AG09319 (cell line): ENCODE measurements at regions not wholly inside any gene's neighbourhood (a gene's known extent, or its start where the extent isn't known, plus 50 kb on each side); places are given as distances from the start of the nearest gene placed in this dataset.

ENCODE experiments used
- DNase-seq: peaks from one replicate; pipeline ENCODE4 v3.0.0-alpha.2; 2010; ENCODE audit warnings: low read depth; ENCODE audit errors: extremely low read depth
- TF ChIP-seq, protein P1 (sequence below): IDR thresholded peaks from 2 replicates; pipeline ENCODE4 v1.5.1; 2011; ENCODE audit warnings: low read depth, mild to moderate bottlenecking, inconsistent platforms, low read length, moderate library complexity

DNA sequence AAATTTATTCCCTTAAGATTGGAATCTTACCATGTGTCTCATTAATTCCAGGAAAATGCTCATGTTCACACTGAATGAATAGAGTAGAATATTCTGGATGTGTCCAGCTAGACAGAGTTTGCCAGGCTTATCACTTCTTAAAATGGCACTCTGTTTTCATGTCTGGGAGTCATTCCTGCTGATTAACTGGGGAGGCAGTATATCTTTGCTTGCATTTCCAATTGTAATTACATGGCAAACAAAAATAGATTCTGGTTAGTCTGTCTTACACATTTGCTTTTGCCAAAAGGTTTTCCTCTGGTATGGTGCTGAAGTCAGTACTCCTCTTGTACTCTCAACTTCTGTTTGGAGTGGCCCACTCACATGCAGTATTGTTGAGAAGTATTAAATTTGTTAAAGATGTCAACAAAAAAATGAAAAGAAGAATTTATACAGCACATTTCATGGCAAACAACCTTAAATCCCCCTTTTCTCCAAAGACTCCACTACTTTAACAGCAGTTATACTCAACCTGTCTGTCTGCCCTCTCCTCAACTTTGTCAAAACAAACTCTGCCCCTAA is 70.2 kb downstream of the TENT5A start:
- TF ChIP-seq, protein P1, sequence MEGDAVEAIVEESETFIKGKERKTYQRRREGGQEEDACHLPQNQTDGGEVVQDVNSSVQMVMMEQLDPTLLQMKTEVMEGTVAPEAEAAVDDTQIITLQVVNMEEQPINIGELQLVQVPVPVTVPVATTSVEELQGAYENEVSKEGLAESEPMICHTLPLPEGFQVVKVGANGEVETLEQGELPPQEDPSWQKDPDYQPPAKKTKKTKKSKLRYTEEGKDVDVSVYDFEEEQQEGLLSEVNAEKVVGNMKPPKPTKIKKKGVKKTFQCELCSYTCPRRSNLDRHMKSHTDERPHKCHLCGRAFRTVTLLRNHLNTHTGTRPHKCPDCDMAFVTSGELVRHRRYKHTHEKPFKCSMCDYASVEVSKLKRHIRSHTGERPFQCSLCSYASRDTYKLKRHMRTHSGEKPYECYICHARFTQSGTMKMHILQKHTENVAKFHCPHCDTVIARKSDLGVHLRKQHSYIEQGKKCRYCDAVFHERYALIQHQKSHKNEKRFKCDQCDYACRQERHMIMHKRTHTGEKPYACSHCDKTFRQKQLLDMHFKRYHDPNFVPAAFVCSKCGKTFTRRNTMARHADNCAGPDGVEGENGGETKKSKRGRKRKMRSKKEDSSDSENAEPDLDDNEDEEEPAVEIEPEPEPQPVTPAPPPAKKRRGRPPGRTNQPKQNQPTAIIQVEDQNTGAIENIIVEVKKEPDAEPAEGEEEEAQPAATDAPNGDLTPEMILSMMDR = no peak
- DNase-seq = no peak

DNA sequence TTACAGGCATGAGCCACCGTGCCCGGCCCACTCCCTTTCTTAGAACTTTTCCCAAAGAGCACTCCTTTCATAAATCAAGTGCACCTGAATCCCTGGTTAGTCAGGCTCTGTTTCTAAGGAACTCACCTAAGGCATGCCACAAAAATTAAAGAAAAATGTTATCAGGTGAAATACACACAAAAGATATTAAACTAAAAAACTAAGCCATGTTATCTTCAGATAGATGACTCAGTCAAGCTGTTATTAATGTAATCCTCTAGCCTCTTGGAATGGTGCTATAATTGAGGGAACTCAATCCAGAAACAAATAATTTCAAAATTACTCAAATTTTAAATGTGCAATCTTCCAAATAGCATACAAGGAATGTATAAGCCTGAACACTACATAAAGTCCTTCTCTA is 83.0 kb downstream of the TENT5A start:
- DNase-seq = no peak
- TF ChIP-seq, protein P1 = no peak

DNA sequence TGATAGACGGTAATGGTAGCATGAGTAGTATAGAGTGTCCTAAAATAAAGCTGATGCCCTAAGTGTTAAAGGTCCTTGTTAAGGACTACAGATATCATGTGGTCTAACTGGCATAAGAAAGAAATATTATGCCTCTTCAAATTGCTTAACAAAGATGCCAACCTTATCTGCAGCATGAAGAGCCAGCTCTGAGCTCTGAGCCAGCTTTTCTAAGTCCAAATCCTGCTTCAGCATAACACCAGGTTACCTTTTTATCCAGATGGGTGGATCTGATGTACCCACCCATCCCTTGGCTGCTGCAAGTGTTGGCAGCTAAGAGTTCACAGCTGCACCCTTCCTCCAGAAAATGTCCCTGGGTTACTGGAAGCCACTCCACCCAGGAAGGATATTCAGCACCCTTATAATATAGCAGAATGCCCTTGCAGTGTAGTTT is 83.8 kb downstream of the TENT5A start:
- TF ChIP-seq, protein P1 = no peak

DNA sequence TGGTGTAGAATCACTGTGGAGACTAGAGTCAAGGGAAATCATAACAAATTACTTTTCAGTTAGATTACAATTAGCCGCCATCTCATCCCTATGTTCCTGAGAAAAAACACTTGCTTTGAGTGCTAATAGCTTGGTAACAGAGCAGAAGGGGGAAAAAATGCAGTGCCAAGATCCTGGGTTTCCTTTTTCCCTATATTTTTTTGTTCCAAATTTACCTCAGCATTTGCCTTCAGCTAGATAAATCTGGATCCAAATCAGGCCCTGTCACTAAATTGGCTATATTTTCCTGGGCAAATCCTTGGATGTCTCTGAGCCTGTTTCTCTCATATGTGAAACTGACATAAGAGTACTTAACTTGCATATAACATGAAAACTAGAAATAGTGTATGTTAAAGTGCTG is 86.0 kb downstream of the TENT5A start:
- no peak for DNase-seq
- TF ChIP-seq, protein P1 = no peak

More for the DNA sequence above, 83.8 kb downstream of the TENT5A start:
- no peak for DNase-seq

DNA sequence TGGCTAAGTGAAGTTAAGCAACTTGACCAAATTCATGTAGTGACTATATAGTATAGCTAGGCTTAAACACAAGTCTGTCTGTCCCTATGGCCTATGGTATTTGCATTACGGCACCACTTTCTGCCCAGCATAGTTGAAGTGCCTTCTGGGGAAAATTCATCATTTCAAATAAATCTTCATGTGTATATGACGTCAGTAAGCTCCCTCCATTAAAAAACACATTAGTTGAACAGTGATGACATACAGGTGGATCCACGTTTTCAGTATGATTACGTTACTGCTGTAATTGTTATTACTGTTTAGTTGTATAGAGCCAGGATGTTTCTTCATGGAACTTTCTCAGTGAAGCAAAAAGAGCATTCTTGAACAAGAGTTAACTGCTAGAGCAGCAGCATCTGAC is 96.2 kb downstream of the TENT5A start:
- no peak for DNase-seq
- TF ChIP-seq, protein P1 = no peak

DNA sequence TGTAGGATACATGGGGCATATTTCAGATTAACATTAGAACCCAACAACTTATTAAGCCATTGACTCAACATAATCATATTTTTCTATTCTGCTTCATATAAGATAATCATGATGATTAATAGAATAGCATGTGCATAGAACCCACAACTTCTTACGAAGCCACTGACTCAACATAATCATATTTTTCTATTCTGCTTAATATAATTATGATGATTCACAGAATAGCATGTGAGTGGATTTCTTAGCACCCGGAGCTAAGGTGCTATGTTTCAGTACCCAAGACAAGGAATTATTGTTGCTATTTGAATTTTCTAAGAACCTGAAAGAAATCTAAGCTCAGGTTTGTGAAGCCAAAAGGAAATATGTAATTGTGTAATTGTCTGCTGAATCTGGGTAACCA is 96.8 kb downstream of the TENT5A start:
- TF ChIP-seq, protein P1 = no peak
- DNase-seq = no peak

DNA sequence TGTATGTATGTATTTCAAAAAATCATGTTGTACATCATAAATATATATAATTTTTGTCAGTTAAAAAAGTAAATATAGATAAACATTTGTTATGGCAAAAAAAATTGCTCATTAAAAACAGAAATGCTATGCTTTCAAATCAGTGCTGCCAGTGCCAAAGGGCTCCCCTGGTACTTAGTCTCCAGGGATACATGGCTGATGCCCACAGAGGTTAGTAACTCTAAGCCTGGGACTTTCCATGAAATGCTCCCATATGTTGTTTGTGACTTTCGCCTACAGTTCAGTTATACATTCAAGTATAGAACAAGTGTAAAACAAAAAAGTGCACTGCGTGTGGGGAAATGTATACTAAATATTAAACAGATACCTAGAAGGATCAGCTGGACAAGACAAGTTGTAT is 104.0 kb downstream of the TENT5A start:
- no peak for DNase-seq
- TF ChIP-seq, protein P1 = no peak
